RKO (cell line): ENCODE measurements at regions not wholly inside any gene's neighbourhood (a gene's known extent, or its start where the extent isn't known, plus 50 kb on each side); places are given as distances from the start of the nearest gene placed in this dataset.
A peak's percentile ranks its signal among the peaks of the same experiment; 100 is the strongest.

ENCODE experiments used
- DNase-seq: peaks from one replicate; pipeline ENCODE4 v3.0.0-alpha.2; 2016; ENCODE audit warnings: low spot score

- DNase-seq: no peak
Observed at GRCh38 chr4:11748164-11748872, 319.6 kb upstream of the HS3ST1 start.

- no peak for DNase-seq
Observed at GRCh38 chr4:11746734-11747133, 318.0 kb upstream of the HS3ST1 start.

GRCh38 chr4:11743976-11744375 lies 315.3 kb upstream of the HS3ST1 start:
- no peak for DNase-seq

GRCh38 chr4:11743236-11743635 lies 314.5 kb upstream of the HS3ST1 start:
- no peak for DNase-seq

- no peak for DNase-seq
Observed at GRCh38 chr4:11741190-11741652, 312.5 kb upstream of the HS3ST1 start.

GRCh38 chr4:11739992-11740391 lies 311.3 kb upstream of the HS3ST1 start:
- no peak for DNase-seq

GRCh38 chr4:11736978-11737377 lies 308.3 kb upstream of the HS3ST1 start:
- no peak for DNase-seq

- no peak for DNase-seq
Observed at GRCh38 chr4:11735651-11736050, 307.0 kb upstream of the HS3ST1 start.

- no peak for DNase-seq
Observed at GRCh38 chr4:11732155-11732554, 303.5 kb upstream of the HS3ST1 start.

GRCh38 chr4:11730545-11730944 lies 301.9 kb upstream of the HS3ST1 start:
- no peak for DNase-seq

- no peak for DNase-seq
Observed at GRCh38 chr4:11729548-11729947, 300.9 kb upstream of the HS3ST1 start.

GRCh38 chr4:11727903-11728564 lies 299.3 kb upstream of the HS3ST1 start:
- DNase-seq: no peak

GRCh38 chr4:11724731-11725130 lies 296.0 kb upstream of the HS3ST1 start:
- no peak for DNase-seq

- no peak for DNase-seq
Observed at GRCh38 chr4:11722223-11722622, 293.5 kb upstream of the HS3ST1 start.

- peak; percentile 2 for DNase-seq
Observed at GRCh38 chr4:11720292-11720691, 291.6 kb upstream of the HS3ST1 start.

- no peak for DNase-seq
Observed at GRCh38 chr4:11719879-11720278, 291.2 kb upstream of the HS3ST1 start.

GRCh38 chr4:11715753-11716521 lies 287.2 kb upstream of the HS3ST1 start:
- DNase-seq: no peak

- DNase-seq: no peak
Observed at GRCh38 chr4:11710453-11711093, 281.9 kb upstream of the HS3ST1 start.

- no peak for DNase-seq
Observed at GRCh38 chr4:11704186-11704830, 275.6 kb upstream of the HS3ST1 start.

- no peak for DNase-seq
Observed at GRCh38 chr4:11702886-11703557, 274.3 kb upstream of the HS3ST1 start.

GRCh38 chr4:11701966-11702725 lies 273.5 kb upstream of the HS3ST1 start:
- no peak for DNase-seq
